ENCODE measurements at regions not wholly inside any gene's neighbourhood (a gene's known extent, or its start where the extent isn't known, plus 50 kb on each side); places are given as distances from the start of the nearest gene placed in this dataset.
"Not testable (repeated sequence)": the region's sequence is repeated elsewhere in the genome, so short reads cannot be mapped to it uniquely, and the experiment has no call there.

DNA sequence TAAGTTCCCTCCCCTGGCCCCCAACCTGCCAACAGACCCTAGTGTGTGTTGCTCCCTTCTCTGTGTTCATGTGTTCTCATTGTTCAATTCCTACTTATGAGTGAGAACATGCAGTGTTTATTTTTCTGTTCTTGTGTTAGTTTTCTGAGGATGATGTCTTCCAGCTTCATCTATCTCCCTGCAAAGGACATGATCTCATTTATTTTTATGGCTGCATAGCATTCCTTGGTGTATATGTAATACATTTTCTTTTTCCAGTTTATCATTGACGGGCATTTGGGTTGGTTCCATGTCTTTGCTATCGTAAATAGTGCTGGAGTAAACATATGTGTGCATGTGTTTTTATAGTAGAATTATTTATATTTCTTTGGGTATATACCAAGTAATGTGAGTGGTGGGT is 602.2 kb downstream of the DSC3 start:
- DNase-seq, result no peak

DNA sequence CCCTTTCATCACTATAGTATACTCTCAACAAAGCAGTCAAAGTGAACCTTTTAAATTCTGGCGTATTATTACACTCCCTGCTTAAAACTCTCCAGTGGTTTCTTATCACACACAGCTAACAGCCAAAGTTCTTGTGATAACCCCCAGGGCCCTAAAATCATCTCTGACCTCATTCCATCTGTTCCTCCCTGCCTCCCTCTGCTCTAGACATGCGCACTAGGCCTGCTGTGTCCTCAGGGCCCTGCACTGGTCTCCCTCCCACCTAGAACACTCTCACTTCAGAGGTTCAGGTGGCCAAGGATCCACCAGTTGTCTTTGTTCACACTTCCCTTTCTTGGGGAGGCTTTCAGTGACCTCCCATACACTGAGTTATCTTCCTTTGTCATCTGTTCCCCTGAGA is 603.4 kb downstream of the DSC3 start:
- no peak for DNase-seq

DNA sequence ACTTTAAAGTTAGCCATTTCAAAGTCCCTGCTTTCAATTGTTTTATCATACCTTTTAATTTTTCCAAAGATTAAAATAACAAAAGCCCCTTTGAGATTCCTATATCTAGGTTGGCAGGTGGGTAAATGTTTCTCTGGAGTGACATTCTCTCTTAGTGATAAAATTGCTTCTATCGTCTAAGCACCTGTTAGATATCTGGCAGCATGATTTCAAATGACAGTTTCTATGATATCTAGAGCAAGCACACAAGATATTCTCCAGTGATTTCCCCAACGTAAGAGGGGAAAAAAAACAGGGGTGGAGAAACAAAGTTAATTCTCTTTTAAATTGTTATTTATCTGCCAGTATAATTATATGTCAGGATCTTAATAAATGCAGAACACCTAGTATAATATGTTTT is 610.2 kb downstream of the DSC3 start:
- DNase-seq, result no peak

DNA sequence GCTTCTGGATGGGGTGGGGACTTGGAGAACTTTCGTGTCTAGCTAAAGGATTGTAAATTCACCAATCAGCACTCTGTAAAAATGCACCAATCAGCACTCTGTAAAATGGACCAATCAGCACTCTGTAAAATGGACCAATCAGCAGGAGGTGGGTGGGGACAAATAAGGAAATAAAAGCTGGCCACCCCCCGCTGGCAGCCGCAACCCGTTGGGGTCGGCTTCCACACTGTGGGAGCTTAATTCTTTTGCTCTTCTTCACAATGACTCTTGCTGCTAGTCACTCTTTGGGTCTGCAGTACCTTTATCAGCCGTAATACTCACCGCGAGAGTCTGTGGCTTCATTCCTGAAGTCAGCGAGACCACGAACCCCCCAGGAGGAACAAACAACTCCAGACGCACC is 623.1 kb downstream of the DSC3 start:
- not testable (repeated sequence) for DNase-seq

DNA sequence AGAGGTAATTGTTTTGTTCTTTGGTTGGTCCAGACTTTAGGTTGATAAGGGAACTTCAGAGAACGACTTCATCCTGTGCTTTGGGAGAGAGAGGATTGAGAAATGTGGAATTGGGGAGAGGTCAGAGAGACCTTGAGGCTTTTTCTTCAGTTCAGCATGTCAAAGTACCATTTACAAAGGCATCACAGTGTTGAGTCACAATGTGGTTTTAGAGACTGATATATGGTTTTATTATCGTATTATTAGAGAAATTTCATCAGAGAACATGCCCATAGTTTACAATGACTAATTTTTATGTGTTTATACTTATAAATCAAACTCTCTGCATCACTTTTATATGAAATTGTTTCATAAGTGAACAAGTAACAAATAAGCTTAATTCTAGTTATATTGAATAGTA is 626.6 kb downstream of the DSC3 start:
- no peak for DNase-seq

DNA sequence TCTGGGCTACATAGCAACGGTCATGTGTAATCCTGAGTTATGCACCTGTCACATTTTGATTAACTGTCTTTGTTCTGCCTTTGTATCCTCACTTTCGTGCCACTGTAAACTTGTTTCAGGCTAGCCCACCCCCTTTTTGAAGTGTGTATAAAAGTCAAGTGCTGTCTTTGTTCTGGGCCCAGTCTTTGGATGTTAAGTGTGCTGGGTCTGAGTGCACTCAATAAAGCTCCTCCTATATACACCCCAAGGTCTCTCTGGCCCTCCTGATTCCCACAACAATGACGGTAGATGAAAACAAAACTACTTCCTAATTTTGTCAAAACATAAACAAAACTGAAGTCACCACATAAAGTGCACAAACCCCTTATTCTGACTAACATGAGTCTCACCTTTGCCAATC is 633.4 kb downstream of the DSC3 start:
- DNase-seq, result no peak

DNA sequence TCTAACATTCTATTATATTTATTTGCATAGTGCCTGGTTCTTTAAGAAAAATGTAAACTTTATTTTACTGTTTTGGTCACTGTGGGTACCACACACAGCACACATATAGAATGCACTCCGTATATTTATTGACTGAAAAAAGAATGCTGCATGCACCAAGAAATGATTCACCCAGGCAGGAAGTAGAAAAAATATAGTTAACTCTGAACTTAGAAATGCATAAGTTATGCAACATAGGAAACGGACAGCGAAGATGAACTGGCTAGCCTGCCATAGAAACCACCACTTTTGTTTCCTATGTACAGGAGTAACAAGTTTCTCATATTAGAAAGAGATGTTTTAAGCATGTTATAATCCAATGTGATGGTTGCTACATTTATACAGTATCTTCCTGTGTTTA is 635.8 kb downstream of the DSC3 start:
- DNase-seq, result no peak

DNA sequence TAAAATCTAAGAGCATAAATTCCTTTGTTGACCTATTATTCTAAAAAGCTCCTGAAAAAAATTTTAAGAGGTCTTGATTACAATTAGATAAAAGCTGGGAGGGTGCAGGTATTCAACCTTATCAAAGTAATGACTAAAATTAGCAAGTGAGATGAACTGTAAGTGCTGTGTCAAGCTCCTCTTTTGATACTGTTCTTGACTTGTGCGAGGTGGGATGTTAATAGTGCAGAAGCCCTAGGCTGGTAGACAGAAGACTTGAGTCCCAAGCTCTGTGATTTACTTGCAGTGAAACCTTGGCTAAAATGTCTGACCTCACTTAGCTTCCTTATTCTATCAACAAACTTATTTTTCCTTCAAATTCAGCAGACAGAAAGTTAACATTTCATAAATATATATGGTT is 637.5 kb downstream of the DSC3 start:
- DNase-seq, result no peak

DNA sequence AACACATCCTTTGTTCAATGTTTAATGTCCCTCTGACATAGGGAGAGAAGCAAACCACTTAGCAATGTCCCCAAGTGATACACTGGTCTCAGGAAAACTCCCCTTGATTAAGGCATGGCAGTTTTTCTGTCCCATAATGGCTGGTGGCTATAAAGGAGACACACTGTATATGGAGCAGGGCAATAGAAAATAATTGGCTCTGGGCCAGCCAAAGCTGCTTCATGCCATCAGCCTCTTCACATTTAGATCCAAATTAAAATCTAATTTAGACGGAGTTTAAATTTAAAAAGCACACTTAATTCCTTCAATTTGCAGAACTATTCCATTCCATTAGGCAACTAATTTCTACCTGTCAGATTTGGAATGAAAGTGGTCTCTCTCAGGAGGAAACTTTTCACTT is 638.1 kb downstream of the DSC3 start:
- no peak for DNase-seq

DNA sequence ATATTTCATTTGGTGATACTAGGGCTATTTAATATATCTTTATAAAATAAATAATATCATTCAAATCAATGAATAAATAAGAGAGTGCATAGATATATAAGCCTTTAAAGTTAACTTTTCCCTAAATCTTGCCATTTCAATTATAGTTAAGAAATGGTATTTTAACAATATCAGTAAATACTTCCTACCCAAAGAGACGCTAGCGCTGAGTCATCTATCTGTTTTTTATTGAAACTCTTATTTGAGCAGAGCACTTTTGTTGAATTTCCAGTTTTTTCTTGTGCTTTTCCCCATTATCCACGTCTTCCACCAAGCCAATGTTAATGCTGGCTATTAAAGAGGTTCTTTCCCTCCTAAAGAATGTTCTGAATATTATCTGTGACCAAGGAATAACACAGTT is 639.3 kb downstream of the DSC3 start:
- no peak for DNase-seq

DNA sequence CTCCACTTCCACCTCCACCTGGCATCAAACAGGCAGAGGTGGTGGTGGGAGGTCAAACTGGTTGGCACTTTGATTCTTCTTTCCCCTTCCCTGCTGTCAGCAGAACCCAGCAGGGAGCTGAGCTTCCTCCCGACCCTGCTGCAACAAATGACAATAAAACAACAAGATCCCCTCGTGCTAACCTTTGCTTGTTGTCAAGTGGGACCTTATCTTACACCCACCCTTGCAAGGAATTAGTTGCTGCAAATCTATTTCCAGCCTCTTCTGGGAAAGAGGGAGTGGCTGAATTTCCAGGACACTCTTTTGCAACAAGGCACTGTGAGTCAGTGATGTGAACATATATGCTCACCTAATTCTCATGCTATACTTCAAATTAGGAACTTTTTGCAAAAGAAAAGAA is 655.1 kb downstream of the DSC3 start:
- no peak for DNase-seq

DNA sequence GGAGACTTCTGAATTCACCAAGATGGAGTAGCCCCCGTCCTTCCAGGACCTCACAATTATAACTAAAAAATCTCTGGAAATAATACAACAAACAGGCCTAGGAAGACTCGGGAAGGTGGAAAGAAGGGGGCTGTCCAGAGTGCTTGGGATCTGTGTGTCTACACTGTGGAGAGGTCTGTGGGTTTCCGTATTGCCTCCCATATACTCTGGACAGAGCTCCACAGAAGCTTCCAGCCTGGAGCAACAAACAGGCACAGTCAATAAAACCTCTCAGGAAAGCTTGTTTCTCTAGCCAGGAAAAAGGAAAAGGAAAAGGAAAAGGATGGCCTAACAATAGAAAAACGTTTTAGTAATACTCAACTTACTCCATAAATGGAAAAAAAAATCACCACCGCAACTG is 655.9 kb downstream of the DSC3 start:
- DNase-seq, result no peak

DNA sequence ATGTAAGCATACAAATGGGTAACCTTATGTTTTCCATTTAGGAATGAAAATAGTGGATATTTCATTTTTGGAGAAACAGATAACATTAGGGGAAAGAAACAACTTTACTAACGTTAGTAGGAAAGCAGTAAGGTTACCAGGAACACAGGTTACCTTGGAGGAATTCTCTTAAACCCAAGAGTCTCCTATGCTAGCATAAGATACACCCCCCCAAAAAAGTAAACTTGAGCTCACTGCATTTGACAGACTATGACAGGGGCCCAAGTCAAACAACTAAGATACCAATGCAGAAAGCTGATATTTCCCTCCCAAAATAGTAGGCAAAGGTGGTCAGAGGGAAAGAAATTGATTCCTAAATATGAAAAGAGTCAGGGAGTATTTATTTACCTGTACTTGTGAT is 656.9 kb downstream of the DSC3 start:
- no peak for DNase-seq

DNA sequence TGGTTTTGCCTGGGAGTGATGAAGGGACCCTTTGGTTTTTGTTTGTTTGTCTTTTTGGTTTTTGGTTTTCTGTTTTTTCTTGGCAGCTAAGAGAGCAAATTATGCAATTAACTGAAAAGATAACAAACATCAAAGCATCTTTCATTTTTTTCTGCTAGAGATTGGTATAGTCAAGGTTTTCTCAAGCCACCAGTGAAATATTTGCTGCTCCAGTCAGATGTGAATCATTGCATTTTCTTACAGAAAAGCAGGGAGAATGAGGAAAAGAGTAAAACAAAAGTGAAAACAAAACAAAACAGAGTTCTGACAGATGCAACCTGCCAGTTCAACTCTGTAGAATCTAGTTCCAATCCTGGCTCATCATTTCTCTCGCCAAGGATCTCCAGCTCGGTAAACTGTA is 660.7 kb downstream of the DSC3 start:
- DNase-seq, result no peak

DNA sequence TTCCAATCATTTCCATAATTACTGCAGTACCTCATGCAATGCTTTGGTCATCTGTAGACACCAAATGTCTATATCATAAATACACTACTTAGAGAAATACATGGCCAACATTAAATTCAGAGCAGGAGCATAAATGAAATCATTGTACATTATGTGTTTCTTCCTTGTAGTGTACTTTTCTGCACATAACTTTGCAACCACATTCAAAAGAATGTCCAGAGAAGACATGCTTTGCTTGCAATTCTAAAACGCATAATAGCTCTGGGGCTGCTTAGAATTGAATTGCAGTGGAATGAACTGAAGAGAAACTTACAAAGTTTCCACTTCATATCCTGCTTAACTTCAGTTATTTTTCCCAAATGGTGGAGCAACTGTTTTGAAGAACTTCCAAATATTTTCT is 664.4 kb downstream of the DSC3 start:
- no peak for DNase-seq

DNA sequence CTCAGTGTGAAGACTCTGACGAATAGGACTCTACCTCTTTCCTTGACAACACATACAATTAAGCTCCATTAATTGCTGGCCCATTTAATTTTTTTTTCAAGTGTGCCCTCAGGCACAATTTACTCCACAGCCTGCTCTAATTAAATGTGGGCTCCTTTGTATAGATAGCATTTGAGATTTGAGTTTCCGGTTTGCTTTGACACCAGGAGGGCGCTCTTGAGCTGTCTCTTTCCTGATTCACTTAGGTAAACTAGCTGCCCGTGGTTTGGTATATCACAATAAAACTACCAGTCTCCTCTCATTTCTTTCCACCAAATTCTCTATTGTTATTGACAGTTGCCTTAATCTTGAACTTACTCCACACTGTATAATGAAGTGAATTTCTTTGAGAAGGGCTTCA is 666.0 kb downstream of the DSC3 start:
- DNase-seq, result no peak

DNA sequence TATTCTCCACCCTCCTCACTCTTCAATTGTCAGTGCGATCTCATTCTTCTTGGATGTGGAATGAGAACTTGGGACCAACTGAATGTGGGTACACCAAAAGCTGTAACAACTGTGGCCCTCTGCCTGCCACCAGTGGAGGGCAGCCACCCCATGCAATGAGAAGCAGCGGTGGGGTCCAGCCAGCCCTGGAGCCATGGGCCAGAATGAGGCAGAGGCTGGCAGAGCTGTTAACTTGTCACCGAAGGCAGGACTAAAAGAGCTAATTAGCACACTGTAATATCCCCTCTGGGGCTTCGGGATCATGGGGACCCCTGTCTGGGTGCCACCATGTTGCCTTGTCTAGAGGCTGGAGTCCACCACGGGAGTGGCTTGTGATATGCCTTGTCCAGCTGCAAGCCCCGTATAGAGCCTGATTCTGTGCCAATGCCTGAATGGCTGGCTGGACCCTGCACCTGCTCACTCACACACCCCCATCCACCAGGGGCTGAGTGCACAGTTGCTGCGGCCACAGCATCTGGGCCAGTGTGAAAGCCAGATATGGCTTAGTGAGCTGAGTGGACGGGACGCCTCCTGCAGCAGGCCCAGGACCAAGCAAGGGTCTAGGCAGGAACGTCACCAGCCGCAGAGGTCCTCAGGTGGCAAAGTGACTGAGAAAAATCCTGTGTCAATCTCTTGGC is 680.5 kb downstream of the DSC3 start:
- DNase-seq, result no peak

DNA sequence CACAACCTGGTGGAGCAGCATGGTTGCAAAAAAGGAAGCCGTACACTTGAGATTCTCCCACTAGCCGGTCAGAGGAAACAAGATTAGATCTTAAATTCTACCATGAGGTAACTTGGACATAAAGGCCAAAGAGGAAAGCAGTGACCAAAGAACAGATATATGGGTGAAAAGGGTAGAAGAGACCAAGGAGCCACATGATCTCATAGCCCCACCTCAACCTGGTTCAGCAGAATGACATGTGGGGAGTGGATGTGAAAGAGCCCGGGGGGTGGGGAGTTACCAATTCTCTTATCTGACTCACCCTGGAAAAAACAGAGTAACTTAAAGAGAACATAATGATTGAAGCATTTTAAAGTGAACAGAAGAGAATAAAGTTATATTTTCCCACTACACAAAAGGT is 683.0 kb downstream of the DSC3 start:
- DNase-seq, result no peak

DNA sequence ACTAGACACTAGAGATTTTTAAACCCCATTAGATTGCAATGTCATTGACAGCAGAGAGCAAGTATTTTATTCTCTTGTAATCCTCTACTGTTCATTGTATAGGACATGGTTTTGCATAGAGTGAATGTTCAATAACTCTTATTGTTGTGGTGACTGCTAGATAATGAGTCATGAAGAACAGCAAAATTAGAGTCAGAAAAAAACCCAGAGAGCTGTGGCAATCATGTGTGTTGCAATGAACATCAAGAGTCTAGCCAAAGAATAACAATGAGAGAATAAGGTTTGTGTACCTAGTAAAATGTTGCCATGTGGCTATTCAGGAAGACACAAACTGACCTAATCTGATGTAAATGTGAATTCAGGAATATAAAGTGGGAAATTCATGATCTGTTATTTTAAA is 684.0 kb downstream of the DSC3 start:
- no peak for DNase-seq

DNA sequence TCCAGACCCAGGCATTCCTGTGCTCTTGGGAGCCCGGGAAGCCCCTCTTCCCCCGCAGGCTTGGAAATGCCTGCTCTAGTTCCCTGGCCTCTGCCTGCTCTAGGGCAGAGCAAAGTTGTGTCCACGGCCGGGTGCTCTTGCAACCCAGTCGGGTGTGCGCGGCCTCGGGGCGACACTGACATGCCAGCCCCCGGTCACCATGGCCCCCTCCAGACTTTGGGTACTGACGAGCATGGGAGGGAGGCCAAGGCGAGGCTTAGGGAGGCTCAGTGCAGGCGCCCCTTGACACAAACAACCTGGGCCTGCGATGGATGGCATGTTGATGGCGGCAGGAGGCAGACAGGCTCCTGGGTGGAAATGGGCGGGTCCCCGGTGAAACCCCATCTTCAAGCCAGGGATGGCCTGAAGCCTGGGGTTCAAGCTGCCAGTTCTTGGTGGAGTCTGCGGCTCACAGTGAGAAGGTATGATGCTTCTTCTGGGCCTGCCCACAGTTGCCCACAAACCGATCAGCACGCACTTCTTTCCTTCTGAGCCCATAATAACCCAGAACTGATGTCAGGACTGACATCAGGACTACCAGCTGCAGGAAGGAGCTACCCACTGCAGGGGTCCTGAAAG is 689.9 kb downstream of the DSC3 start:
- no peak for DNase-seq

DNA sequence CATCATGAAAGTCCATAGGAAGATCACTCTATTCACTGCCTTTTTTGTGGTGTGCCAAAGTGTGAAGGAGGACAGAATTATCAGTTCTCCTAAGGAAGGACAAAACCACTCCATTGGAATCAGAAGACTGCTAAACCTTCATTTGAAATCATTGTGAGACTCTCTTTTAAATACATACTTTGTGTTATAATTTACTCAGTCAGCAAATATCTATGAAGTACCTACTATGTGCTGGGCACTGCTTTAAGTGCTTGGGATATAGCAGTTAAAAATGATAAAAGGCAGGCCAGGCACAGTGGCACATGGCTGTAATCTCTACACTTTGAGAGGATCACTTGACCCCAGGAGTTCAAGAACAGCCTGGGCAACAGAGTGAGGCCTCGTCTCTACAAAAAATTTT is 692.3 kb downstream of the DSC3 start:
- DNase-seq, result no peak

DNA sequence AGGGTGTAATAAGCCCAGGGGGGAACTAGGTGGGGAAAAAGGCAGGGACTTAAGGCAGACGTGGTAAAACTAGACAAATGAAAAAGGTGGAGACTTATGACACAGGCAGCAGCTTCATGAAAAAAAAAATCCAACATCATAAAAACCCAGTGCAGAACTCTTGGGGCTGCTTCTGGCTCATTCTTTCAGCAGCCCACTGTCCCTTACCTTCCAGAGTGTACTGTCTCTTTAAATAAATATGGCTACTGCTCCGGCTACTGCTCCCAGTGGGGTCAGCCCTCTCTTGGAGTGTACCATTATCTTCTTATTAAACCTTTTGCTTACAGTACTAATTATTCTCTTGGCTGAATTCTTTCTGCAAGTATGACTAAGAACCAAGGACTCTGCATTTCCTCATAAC is 699.5 kb downstream of the DSC3 start:
- no peak for DNase-seq

DNA sequence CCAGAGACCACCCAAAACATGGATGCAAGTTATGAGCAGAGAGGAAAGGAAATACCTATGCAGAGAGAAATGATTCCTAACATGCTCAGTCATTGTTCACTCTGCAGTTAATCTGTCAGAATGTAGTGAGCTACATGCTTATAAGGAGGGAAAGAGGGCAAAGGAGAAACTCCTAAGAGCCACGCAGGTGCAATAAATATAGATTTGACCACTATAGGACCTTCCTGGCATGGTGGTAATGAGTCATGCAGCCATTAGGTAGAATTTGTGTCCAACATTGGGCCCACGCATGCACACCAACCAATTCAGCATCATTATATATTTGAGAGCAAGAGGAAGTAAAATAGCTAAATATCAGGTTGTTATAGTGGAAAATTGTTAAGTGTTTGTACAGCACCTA is 699.9 kb downstream of the DSC3 start:
- DNase-seq, result no peak

DNA sequence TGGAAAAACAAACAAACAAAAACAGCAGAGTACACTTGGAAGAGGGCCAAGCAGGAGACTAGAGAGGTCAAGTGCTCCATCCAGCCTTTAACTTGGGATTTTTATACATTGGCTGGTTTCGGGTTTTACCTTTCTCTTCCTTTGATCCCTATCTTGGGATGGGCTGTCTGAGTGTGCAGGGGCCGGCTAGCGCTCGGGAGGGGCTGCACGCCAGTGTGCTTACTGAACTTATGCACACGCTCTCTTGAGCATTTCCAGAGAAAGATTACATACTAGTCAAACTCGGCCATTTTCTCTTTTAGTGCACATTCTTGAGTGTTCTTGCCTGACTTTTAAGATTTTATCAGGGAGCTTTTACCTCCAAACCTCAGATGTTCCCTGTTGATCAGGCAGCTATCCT is 707.8 kb downstream of the DSC3 start:
- DNase-seq, result no peak

DNA sequence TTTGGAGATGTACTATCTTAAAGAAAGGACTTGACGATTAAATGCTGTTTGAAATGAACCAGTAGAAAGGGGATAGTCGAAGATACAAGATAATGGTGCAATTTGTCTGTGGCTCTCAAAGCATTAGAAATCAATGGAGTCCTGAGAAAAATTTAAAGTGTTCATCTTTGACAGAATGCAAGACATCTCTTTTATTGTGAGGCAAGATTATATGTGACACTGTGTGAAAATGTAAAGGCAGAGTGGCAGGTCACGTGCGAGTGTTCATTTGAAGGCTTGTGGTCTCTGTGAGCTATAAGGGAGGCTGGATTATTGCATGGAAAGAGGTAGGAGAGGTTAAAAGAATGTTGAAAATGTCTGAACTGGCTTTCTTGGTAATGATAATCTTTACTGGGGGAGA is 709.2 kb downstream of the DSC3 start:
- no peak for DNase-seq
